ENCODE measurements at regions not wholly inside any gene's neighbourhood (a gene's known extent, or its start where the extent isn't known, plus 50 kb on each side); places are given as distances from the start of the nearest gene placed in this dataset.

DNA sequence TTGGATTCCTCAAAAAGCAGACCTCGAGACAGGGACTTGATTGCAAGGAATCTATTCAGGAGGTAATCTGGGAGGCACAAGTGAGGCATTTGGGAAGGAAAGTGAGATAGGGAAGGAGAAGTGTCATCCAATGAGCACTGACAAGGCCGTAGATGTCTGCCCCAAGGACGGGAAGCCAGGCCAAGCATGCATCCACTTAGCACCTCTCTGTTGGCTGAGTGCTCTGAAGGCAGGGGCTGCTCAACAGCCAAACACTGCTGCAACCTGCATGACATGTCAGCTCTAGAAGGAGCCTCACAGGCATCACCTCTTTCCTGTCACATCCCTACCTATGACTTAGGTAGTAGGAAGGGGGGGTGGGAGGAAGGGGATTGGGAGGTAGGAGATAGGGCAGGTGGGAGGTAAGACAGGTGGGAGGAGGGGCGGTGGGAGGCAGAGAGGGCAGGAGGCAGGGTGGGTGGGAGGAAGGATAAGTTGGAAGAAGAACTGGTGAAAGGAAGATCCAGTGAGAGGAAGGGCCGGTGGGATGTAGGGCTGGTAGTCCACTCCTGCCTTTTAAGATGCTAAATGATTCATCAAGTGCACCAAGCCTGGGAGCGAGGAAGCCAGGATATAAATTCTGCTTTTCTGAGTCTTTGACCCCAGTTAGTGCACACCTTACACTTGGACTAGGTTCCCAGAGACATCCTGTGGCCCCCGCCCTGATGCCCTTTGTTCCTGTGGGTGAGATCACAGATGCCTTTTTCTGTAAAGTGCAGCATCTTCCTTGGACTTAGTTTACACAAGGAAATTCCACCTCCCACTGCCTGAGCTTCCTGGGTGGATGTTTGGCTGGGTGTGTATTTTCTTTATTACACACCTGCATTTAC lies 83.8 kb upstream of the NXT1 start:
- DNase-seq (ENCODE audit: low read depth, low spot score) (no peak), FAIRE-seq (no peak)
- Histone ChIP-seq H3K4me1 (ENCODE audit: control insufficient read depth, extremely low read depth, insufficient read depth, low read length) (no peaks in the 10 kb centered on the region), H4K20me1 (ENCODE audit: control insufficient read depth, extremely low read depth, insufficient read depth, low read length) (no peaks in the 10 kb centered on the region), H3K27ac (ENCODE audit: control insufficient read depth, insufficient read depth, low read length) (no peak overlapping the region), H3K9me3 (ENCODE audit: control insufficient read depth, low read depth, low read length) (peaks cover 2% of the 10 kb centered on the region), H3K9ac (ENCODE audit: control insufficient read depth, extremely low read depth, insufficient read depth, low read length) (no peak overlapping the region), H3K9me1 (ENCODE audit: control insufficient read depth, extremely low read depth, insufficient read depth, low read length) (no peaks in the 10 kb centered on the region), H3K79me2 (ENCODE audit: control insufficient read depth, insufficient read depth, low read length) (no peaks in the 10 kb centered on the region), H2AFZ (ENCODE audit: control insufficient read depth, low read length) (no peak overlapping the region), H3K27me3 (ENCODE audit: control insufficient read depth, extremely low read depth, insufficient read depth, low read length) (no peaks in the 10 kb centered on the region), H3K4me2 (ENCODE audit: control insufficient read depth, extremely low read depth, insufficient read depth, low read depth, low read length) (no peak overlapping the region), H3K4me3 (ENCODE audit: control insufficient read depth in 2 of 3, extremely low read depth in 1 of 3, insufficient read depth in 2 of 3, low read depth in 1 of 3, low read length in 3 of 3) (no peak overlapping the region), H3K36me3 (ENCODE audit: control insufficient read depth in 2 of 2, extremely low read depth in 1 of 2, insufficient read depth in 2 of 2, low read length in 2 of 2) (no peaks in the 10 kb centered on the region)
- dilution Hi-C loops (cut with MboI; ENCODE audit: extremely low pct_ligation_motif_present, low sequenced_read_pairs), result no loop called here
- TF ChIP-seq, protein P1, sequence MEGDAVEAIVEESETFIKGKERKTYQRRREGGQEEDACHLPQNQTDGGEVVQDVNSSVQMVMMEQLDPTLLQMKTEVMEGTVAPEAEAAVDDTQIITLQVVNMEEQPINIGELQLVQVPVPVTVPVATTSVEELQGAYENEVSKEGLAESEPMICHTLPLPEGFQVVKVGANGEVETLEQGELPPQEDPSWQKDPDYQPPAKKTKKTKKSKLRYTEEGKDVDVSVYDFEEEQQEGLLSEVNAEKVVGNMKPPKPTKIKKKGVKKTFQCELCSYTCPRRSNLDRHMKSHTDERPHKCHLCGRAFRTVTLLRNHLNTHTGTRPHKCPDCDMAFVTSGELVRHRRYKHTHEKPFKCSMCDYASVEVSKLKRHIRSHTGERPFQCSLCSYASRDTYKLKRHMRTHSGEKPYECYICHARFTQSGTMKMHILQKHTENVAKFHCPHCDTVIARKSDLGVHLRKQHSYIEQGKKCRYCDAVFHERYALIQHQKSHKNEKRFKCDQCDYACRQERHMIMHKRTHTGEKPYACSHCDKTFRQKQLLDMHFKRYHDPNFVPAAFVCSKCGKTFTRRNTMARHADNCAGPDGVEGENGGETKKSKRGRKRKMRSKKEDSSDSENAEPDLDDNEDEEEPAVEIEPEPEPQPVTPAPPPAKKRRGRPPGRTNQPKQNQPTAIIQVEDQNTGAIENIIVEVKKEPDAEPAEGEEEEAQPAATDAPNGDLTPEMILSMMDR (optimal IDR thresholded peaks at IDR 0.05 in 1 of 3, IDR thresholded peaks at IDR 0.05 in 1 of 3, conservative IDR thresholded peaks at IDR 0.05 in 1 of 3; ENCODE audit: extremely low read depth in 1 of 3, insufficient read depth in 2 of 3, low read length in 3 of 3), result no peak
- no peak for TF ChIP-seq EZH2 (IDR thresholded peaks at IDR 0.05; ENCODE audit: low read length)

DNA sequence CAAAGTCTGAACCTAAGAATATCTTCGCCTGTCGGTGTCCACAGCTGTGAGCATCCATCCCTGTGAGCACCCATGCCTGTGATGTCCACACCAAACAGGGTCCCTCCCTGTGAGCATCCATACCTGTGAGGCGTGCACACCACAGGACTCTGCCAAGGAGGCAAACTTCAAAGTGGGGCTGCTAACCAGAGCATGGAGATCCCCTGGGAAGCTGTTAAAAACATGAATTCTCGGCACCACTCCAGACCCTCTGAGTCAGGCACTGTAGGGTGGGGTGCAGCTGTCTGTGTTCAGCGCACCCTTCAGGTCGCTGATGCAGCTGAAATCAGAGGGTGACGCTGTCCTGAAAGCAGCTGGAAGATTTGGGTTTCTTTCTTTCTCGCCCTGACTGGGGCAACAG lies 85.4 kb upstream of the NXT1 start:
- no peak overlapping the region for H2AFZ ChIP-seq (ENCODE audit: control insufficient read depth, low read length)
- H3K27me3 ChIP-seq (ENCODE audit: control insufficient read depth, extremely low read depth, insufficient read depth, low read length), result no peaks in the 10 kb centered on the region
- H3K9ac ChIP-seq (ENCODE audit: control insufficient read depth, extremely low read depth, insufficient read depth, low read length), result no peak overlapping the region
- no peak overlapping the region for H3K4me2 ChIP-seq (ENCODE audit: control insufficient read depth, extremely low read depth, insufficient read depth, low read depth, low read length)
- no peaks in the 10 kb centered on the region for H3K9me1 ChIP-seq (ENCODE audit: control insufficient read depth, extremely low read depth, insufficient read depth, low read length)
- no peak overlapping the region for H3K4me3 ChIP-seq (ENCODE audit: control insufficient read depth in 2 of 3, extremely low read depth in 1 of 3, insufficient read depth in 2 of 3, low read depth in 1 of 3, low read length in 3 of 3)
- H3K4me1 ChIP-seq (ENCODE audit: control insufficient read depth, extremely low read depth, insufficient read depth, low read length), result no peaks in the 10 kb centered on the region
- dilution Hi-C loops (cut with MboI; ENCODE audit: extremely low pct_ligation_motif_present, low sequenced_read_pairs), result no loop called here
- H3K79me2 ChIP-seq (ENCODE audit: control insufficient read depth, insufficient read depth, low read length), result no peaks in the 10 kb centered on the region
- peaks cover 2% of the 10 kb centered on the region for H3K9me3 ChIP-seq (ENCODE audit: control insufficient read depth, low read depth, low read length)
- DNase-seq (ENCODE audit: low read depth, low spot score) (no peak), FAIRE-seq (no peak)
- TF ChIP-seq, protein P1 (optimal IDR thresholded peaks at IDR 0.05 in 1 of 3, IDR thresholded peaks at IDR 0.05 in 1 of 3, conservative IDR thresholded peaks at IDR 0.05 in 1 of 3; ENCODE audit: extremely low read depth in 1 of 3, insufficient read depth in 2 of 3, low read length in 3 of 3), result no peak
- no peak for TF ChIP-seq EZH2 (IDR thresholded peaks at IDR 0.05; ENCODE audit: low read length)
- H3K27ac ChIP-seq (ENCODE audit: control insufficient read depth, insufficient read depth, low read length), result no peak overlapping the region
- H4K20me1 ChIP-seq (ENCODE audit: control insufficient read depth, extremely low read depth, insufficient read depth, low read length), result no peaks in the 10 kb centered on the region
- no peaks in the 10 kb centered on the region for H3K36me3 ChIP-seq (ENCODE audit: control insufficient read depth in 2 of 2, extremely low read depth in 1 of 2, insufficient read depth in 2 of 2, low read length in 2 of 2)

All from keratinocyte (primary cell).